ENCODE measurements at regions not wholly inside any gene's neighbourhood (a gene's known extent, or its start where the extent isn't known, plus 50 kb on each side); places are given as distances from the start of the nearest gene placed in this dataset.

GRCh38 chr13:99774644-99775043 lies 196.9 kb downstream of the ZIC5 start (continued):
- TF ChIP-seq CHD7 (IDR thresholded peaks at IDR 0.05; ENCODE audit: insufficient replicate concordance, low read length) (no peak), MAX (IDR thresholded peaks at IDR 0.05) (no peak), ZNF274 (IDR thresholded peaks at IDR 0.05; ENCODE audit: borderline replicate concordance, extremely low read depth, low read length) (no peak), SRF (IDR thresholded peaks at IDR 0.05; ENCODE audit: low read depth, low read length) (no peak), CHD2 (IDR thresholded peaks at IDR 0.05; ENCODE audit: low read length) (no peak), BCL11A (IDR thresholded peaks at IDR 0.05; ENCODE audit: low read depth in 2 of 2, low read length in 2 of 2) (no peak), FOSL1 (IDR thresholded peaks at IDR 0.05; ENCODE audit: insufficient read depth, low read depth, low read length) (no peak), E2F6 (IDR thresholded peaks at IDR 0.05) (no peak), POU5F1 (IDR thresholded peaks at IDR 0.05; ENCODE audit: low read depth, low read length) (no peak)

Data from H1 (cell line).